ENCODE measurements at regions not wholly inside any gene's neighbourhood (a gene's known extent, or its start where the extent isn't known, plus 50 kb on each side); places are given as distances from the start of the nearest gene placed in this dataset.

- POLR2A ChIA-PET: no interaction called here
- Mint-ChIP-seq H3K4me3 (no peak overlapping the region), H3K27me3 (peaks cover 4% of the 10 kb centered on the region), H3K27ac (no peak overlapping the region), H3K9me3 (no peaks in the 10 kb centered on the region), H3K36me3 (no peaks in the 10 kb centered on the region), H3K4me1 (peaks cover 28% of the 10 kb centered on the region)
- no peak for DNase-seq
- ATAC-seq (ENCODE audit: low read depth): no peak
These were observed 125.0 kb upstream of the MEF2A start for GRCh38 chr15:99440551-99441443.

DNA sequence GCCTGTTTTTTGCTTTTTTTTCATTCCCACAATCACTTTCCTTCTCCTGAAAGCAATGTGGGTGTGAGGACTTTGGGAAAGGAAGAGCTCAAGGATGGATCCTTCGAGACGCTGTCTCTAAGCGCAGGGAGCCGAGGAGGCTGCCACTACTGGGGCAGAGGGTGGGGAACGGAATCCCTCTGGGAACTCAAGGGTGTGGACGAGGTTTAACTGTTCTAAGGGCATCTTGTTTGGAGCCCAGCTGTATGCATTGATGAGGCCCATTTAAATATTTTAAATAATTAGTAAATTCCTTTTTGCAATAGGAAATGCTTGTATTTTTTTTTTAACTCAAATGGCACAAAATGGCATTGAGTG lies 124.4 kb upstream of the MEF2A start:
- peaks cover 28% of the 10 kb centered on the region for H3K4me1 Mint-ChIP-seq
- peaks cover 4% of the 10 kb centered on the region for H3K27me3 Mint-ChIP-seq
- POLR2A ChIA-PET: no interaction called here
- no peak for ATAC-seq (ENCODE audit: low read depth)
- no peak overlapping the region for H3K4me3 Mint-ChIP-seq
- no peak overlapping the region for H3K27ac Mint-ChIP-seq
- no peak for DNase-seq
- H3K36me3 Mint-ChIP-seq: no peaks in the 10 kb centered on the region
- H3K9me3 Mint-ChIP-seq: no peaks in the 10 kb centered on the region

- Mint-ChIP-seq H3K36me3 (no peaks in the 10 kb centered on the region), H3K4me3 (no peak overlapping the region), H3K9me3 (no peaks in the 10 kb centered on the region), H3K27me3 (peaks cover 4% of the 10 kb centered on the region), H3K27ac (no peak overlapping the region), H3K4me1 (peaks cover 28% of the 10 kb centered on the region)
- peak; percentile 21 for DNase-seq
- no peak for ATAC-seq (ENCODE audit: low read depth)
- POLR2A ChIA-PET: no interaction called here
These were observed 123.9 kb upstream of the MEF2A start for GRCh38 chr15:99441871-99442251.

GRCh38 chr15:99442252-99442897 lies 123.4 kb upstream of the MEF2A start:
- Mint-ChIP-seq H3K4me1 (peaks cover 26% of the 10 kb centered on the region), H3K27ac (no peak overlapping the region), H3K27me3 (peaks cover 4% of the 10 kb centered on the region), H3K36me3 (no peaks in the 10 kb centered on the region), H3K4me3 (no peak overlapping the region), H3K9me3 (no peaks in the 10 kb centered on the region)
- POLR2A ChIA-PET: no interaction called here
- DNase-seq (peak; percentile 21), ATAC-seq (ENCODE audit: low read depth) (no peak)

- Mint-ChIP-seq H3K27me3 (peaks cover 11% of the 10 kb centered on the region), H3K4me3 (no peak overlapping the region), H3K9me3 (no peaks in the 10 kb centered on the region), H3K4me1 (peaks cover 25% of the 10 kb centered on the region), H3K27ac (no peak overlapping the region), H3K36me3 (no peaks in the 10 kb centered on the region)
- POLR2A ChIA-PET: no interaction called here
- ATAC-seq (ENCODE audit: low read depth): no peak
- DNase-seq: no peak
These were observed 122.6 kb upstream of the MEF2A start for GRCh38 chr15:99443056-99443756.

DNA sequence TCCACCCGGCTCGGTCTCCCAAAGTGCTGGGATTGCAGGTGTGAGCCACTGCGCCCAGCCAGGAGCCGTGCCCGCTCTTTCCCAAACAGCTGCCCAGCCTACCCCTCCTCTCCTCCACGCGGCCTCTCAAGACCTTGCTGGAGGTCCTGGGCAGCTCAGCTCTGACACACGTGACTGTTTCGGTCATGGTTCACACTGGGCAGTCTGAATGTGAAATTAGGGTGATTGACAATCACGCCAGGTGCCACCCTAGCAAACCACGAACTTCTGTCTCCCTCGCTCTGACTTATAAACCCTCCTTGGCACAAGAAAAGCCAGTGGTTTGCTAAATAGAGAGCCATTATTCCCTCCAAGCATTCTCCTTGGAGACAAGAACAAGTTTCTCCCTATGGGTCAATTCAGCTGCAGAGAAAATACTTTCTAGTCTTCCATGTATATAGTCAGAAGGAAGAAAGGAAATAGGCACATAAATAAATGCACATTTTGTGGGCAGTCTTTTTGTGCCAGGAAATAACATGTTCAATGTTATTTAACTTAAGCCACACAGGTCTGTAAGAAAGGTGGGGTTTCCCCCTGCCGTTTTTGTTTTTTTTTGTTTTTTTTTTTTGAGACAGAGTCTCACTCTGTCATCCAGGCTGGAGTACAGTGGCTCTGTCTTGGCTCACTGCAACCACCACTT lies 121.9 kb upstream of the MEF2A start:
- ATAC-seq (ENCODE audit: low read depth): peak; percentile 38
- POLR2A ChIA-PET: interaction anchor here (0.6 kb wide), 1 partner anchor 252 kb away, joined by 3 read pairs; no protein-coding TSS in a partner anchor
- Mint-ChIP-seq H3K9me3 (no peaks in the 10 kb centered on the region), H3K27me3 (peaks cover 10% of the 10 kb centered on the region), H3K4me1 (peaks cover 22% of the 10 kb centered on the region), H3K27ac (peak overlapping the region; percentile 13), H3K36me3 (no peaks in the 10 kb centered on the region), H3K4me3 (no peak overlapping the region)
- peak; percentile 25 for DNase-seq

DNA sequence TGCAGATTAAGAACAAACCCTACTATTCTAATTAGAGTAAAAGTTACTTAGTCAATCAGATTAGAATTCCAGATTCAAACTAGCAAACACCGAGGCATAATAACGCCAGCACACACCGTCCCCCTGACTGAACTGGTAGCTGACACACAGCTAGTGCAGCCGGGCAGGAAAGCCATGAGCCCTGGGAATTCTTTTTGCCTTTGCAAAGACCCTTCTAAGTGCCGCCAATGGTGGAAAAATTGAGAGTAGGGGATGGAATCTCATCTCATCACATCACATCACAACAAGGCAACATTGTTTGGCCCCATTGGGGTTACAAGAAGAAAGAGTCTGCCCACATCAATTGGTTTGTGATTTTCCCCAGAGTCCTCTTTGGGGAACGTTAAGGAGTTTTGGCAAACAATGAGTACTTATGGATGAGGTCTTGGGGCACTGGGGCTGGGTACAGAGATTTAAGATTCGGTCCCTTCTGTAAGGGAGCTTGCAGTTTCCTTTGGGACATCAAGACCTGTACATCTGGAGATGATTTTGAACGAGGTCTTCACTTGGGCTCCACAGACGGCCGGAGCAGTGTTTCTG lies 120.4 kb upstream of the MEF2A start:
- Mint-ChIP-seq H3K27ac (no peak overlapping the region), H3K36me3 (no peaks in the 10 kb centered on the region), H3K27me3 (peaks cover 15% of the 10 kb centered on the region), H3K4me3 (no peak overlapping the region), H3K9me3 (no peaks in the 10 kb centered on the region), H3K4me1 (peaks cover 28% of the 10 kb centered on the region)
- DNase-seq (no peak), ATAC-seq (ENCODE audit: low read depth) (no peak)
- POLR2A ChIA-PET: interaction anchor here (1.1 kb wide), 1 partner anchor 121 kb away, joined by 3 read pairs; the partner anchor contains the start of gene MEF2A

- Mint-ChIP-seq H3K4me3 (no peak overlapping the region), H3K27ac (no peak overlapping the region), H3K4me1 (peaks cover 41% of the 10 kb centered on the region), H3K27me3 (peaks cover 16% of the 10 kb centered on the region), H3K36me3 (no peaks in the 10 kb centered on the region), H3K9me3 (no peaks in the 10 kb centered on the region)
- peak; percentile 17 for DNase-seq
- POLR2A ChIA-PET: no interaction called here
- ATAC-seq (ENCODE audit: low read depth): no peak
These were observed 119.0 kb upstream of the MEF2A start for GRCh38 chr15:99446565-99447496.

- Mint-ChIP-seq H3K36me3 (no peaks in the 10 kb centered on the region), H3K9me3 (no peaks in the 10 kb centered on the region), H3K4me1 (peaks cover 38% of the 10 kb centered on the region), H3K4me3 (no peak overlapping the region), H3K27me3 (peaks cover 16% of the 10 kb centered on the region), H3K27ac (no peak overlapping the region)
- DNase-seq (peak; percentile 35), ATAC-seq (ENCODE audit: low read depth) (no peak)
- POLR2A ChIA-PET: no interaction called here
These were observed 118.0 kb upstream of the MEF2A start for GRCh38 chr15:99447497-99448371.

GRCh38 chr15:99449514-99449913 lies 116.3 kb upstream of the MEF2A start:
- Mint-ChIP-seq H3K36me3 (no peaks in the 10 kb centered on the region), H3K27me3 (peaks cover 16% of the 10 kb centered on the region), H3K27ac (no peak overlapping the region), H3K9me3 (no peaks in the 10 kb centered on the region), H3K4me3 (no peak overlapping the region), H3K4me1 (peaks cover 37% of the 10 kb centered on the region)
- DNase-seq (no peak), ATAC-seq (ENCODE audit: low read depth) (no peak)
- POLR2A ChIA-PET: no interaction called here

DNA sequence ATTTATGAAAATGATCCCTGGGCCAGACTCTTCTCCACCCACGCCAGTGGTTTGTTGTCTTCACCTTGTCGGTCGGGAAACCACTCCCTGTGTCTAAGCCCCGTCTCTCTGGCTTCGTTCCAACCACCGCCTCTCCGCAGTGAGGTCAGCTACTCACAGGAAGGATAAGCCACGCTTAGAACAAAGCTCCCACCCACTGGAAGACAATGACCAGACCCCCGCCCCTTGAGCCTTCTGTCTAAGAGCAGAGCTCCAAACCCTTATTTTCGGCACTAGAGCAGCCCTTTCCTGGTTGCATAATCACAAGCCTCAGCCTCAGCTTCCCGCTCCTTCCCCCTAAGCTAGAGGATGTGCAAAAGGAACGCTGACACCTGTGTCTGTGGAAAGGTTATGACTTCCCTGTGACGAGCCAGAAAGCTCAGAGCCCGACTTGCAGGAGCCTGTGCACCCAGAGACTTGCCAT lies 114.9 kb upstream of the MEF2A start:
- ATAC-seq (ENCODE audit: low read depth) (peak; percentile 72), DNase-seq (peak; percentile 69)
- peak overlapping the region; percentile 41 for H3K27ac Mint-ChIP-seq
- H3K9me3 Mint-ChIP-seq: no peaks in the 10 kb centered on the region
- H3K4me3 Mint-ChIP-seq: peak overlapping the region; percentile 77
- H3K36me3 Mint-ChIP-seq: no peaks in the 10 kb centered on the region
- peaks cover 17% of the 10 kb centered on the region for H3K27me3 Mint-ChIP-seq
- POLR2A ChIA-PET: interaction anchor here (1.0 kb wide), 1 partner anchor 53 kb away, joined by 4 read pairs; no protein-coding TSS in a partner anchor
- peaks cover 37% of the 10 kb centered on the region for H3K4me1 Mint-ChIP-seq
